Esophagus squamous epithelium (tissue), 5 donors: ENCODE measurements at regions not wholly inside any gene's neighbourhood (a gene's known extent, or its start where the extent isn't known, plus 50 kb on each side); places are given as distances from the start of the nearest gene placed in this dataset.

Experiments
- DNase-seq: peaks from one replicate; lab custom pipeline; 2025; lab: John Stamatoyannopoulos, UW
- H3K27ac ChIP-seq, 4 donors: fragments of 200-600 bp; sonication (generic); one replicate each; pipeline ENCODE4 v1.5.1; 2016 to 2019; ENCODE audit warnings: mild to moderate bottlenecking in 1 of 4
- H3K27me3 ChIP-seq, 4 donors: fragments of 200-600 bp; sonication (generic); 1 replicate in 3 of 4; 2 replicates in 1 of 4; pipeline versions ENCODE4 v1.5.1 to v1.6.0; 2017 to 2021; ENCODE audit warnings: antibody characterized with exemption in 1 of 4
- H3K36me3 ChIP-seq, 3 donors: fragments of 200-600 bp; sonication (generic); one replicate each; pipeline ENCODE4 v1.5.1; 2016 to 2019
- H3K4me1 ChIP-seq, 3 donors: fragments of 200-600 bp; sonication (generic); one replicate each; pipeline ENCODE4 v1.5.1; 2017 to 2019
- H3K4me3 ChIP-seq, 4 donors: fragments of 200-600 bp; sonication (generic); 1 replicate in 3 of 4; 2 replicates in 1 of 4; pipeline ENCODE4 v1.5.1; 2016 to 2019; ENCODE audit warnings: mild to moderate bottlenecking in 2 of 4, moderate library complexity in 1 of 4
- H3K9me3 ChIP-seq, 3 donors: fragments of 200-600 bp; sonication (generic); one replicate each; pipeline ENCODE4 v1.5.1; 2016 to 2019
- POLR2A ChIP-seq, 4 donors: fragments of 450-650 bp; IDR thresholded peaks; one replicate each; pipeline ENCODE4 v1.6.1; 2017; ENCODE audit warnings: antibody characterized with exemption in 4 of 4, mild to moderate bottlenecking in 4 of 4, moderate library complexity in 3 of 4
- WGBS, 2 donors: methylation state at CpG; one replicate each; pipeline ENCODE4 v1.1.5; 2018; 5-methylcytosine and 5-hydroxymethylcytosine counted together
- intact Hi-C: fragments of 100-400 bp; cut with DNase I; formaldehyde crosslinking; loops from one replicate; pipeline ENCODE4 v1.15.0; 2022
- TF ChIP-seq, protein P1 (sequence below), 6 experiments: fragments of 450-650 bp in 4 of 6; fragments of 200-600 bp in 2 of 6; sonication (generic) in 2 of 6; IDR thresholded peaks; one replicate each; pipeline ENCODE4 v1.5.1; 2016 to 2019; ENCODE audit warnings: antibody characterized with exemption in 6 of 6, mild to moderate bottlenecking in 4 of 6, moderate library complexity in 4 of 6
- donor health status: DM: yes; HTN: yes; CAD: no.

- 93 to 94% methylated on average over 2 of the region's 2 CpGs for WGBS, 2 donors
- peaks cover 3 to 16% (median 8%) of the 10 kb centered on the region in 3 donors for H3K4me1 ChIP-seq
- no peaks in the 10 kb centered on the region for H3K9me3 ChIP-seq
- no peaks in the 10 kb centered on the region for H3K27me3 ChIP-seq
- no peak overlapping the region for H3K27ac ChIP-seq
- no peak for DNase-seq
- TF ChIP-seq, protein P1, sequence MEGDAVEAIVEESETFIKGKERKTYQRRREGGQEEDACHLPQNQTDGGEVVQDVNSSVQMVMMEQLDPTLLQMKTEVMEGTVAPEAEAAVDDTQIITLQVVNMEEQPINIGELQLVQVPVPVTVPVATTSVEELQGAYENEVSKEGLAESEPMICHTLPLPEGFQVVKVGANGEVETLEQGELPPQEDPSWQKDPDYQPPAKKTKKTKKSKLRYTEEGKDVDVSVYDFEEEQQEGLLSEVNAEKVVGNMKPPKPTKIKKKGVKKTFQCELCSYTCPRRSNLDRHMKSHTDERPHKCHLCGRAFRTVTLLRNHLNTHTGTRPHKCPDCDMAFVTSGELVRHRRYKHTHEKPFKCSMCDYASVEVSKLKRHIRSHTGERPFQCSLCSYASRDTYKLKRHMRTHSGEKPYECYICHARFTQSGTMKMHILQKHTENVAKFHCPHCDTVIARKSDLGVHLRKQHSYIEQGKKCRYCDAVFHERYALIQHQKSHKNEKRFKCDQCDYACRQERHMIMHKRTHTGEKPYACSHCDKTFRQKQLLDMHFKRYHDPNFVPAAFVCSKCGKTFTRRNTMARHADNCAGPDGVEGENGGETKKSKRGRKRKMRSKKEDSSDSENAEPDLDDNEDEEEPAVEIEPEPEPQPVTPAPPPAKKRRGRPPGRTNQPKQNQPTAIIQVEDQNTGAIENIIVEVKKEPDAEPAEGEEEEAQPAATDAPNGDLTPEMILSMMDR (IDR thresholded peaks at IDR 0.05): no peak
- TF ChIP-seq POLR2A (IDR thresholded peaks at IDR 0.05): no peak
- H3K4me3 ChIP-seq: no peak overlapping the region
- H3K36me3 ChIP-seq: no peaks in the 10 kb centered on the region
- intact Hi-C loops: no loop called here
These were observed 247.4 kb downstream of the EFCAB11 start for GRCh38 chr14:89707086-89707485.

GRCh38 chr14:89702876-89703200 lies 251.7 kb downstream of the EFCAB11 start:
- Histone ChIP-seq H3K27ac (peak overlapping the region in 1 of 4 donors; percentile 40), H3K27me3 (no peaks in the 10 kb centered on the region), H3K4me1 (peaks cover 10 to 31% (median 11%) of the 10 kb centered on the region in 3 donors), H3K4me3 (no peak overlapping the region), H3K36me3 (no peaks in the 10 kb centered on the region), H3K9me3 (no peaks in the 10 kb centered on the region)
- intact Hi-C loops: no loop called here
- TF ChIP-seq, protein P1 (IDR thresholded peaks at IDR 0.05): no peak
- TF ChIP-seq POLR2A (IDR thresholded peaks at IDR 0.05): no peak
- DNase-seq: no peak
- 86 to 100% methylated on average over 2 of the region's 2 CpGs for WGBS, 2 donors

GRCh38 chr14:89702073-89702875 lies 252.3 kb downstream of the EFCAB11 start:
- intact Hi-C loops: no loop called here
- Histone ChIP-seq H3K27me3 (no peaks in the 10 kb centered on the region), H3K9me3 (no peaks in the 10 kb centered on the region), H3K27ac (peak overlapping the region; percentile 61 to 74 (median 63)), H3K36me3 (no peaks in the 10 kb centered on the region), H3K4me1 (peaks cover 10 to 31% (median 11%) of the 10 kb centered on the region in 3 donors), H3K4me3 (peak overlapping the region; percentile 58 to 76 (median 68))
- DNase-seq: no peak
- 40 to 63% methylated on average over 6 of the region's 6 CpGs for WGBS, 2 donors
- TF ChIP-seq, protein P1 (IDR thresholded peaks at IDR 0.05): no peak
- TF ChIP-seq POLR2A (IDR thresholded peaks at IDR 0.05): no peak

- Histone ChIP-seq H3K4me1 (peaks cover 10 to 31% (median 11%) of the 10 kb centered on the region in 3 donors), H3K36me3 (no peaks in the 10 kb centered on the region), H3K9me3 (no peaks in the 10 kb centered on the region), H3K27ac (peak overlapping the region; percentile 61 to 74 (median 63)), H3K27me3 (no peaks in the 10 kb centered on the region), H3K4me3 (peak overlapping the region; percentile 58 to 76 (median 68))
- 9 to 17% methylated on average over 16 to 23 of the region's 81 CpGs for WGBS, 2 donors
- intact Hi-C loops: no loop called here
- DNase-seq: peak; percentile 23
- no peak for TF ChIP-seq POLR2A (IDR thresholded peaks at IDR 0.05)
- TF ChIP-seq, protein P1 (IDR thresholded peaks at IDR 0.05): no peak
These were observed 253.1 kb downstream of the EFCAB11 start for GRCh38 chr14:89701211-89702043.

DNA sequence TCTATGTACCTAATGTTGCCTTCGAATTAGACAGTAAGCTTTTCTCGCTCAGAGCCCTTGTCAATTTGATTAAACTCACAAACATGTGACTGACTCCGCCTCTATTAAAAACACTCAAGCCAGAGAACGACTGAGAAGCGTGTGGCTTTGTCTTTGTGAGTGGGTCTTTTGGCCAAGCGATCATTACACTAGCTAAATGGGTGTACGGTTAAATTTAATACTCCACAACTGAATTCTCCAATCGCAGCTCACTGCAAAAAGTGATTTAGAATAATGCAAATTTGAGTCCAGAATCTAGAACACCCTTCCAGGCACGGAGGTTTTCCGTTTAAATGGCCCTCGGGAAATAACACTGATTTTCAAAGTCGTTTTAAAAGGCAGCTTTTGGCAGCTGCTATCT lies 253.7 kb downstream of the EFCAB11 start:
- peak overlapping the region; percentile 58 to 76 (median 68) for H3K4me3 ChIP-seq
- no peak for DNase-seq
- H3K4me1 ChIP-seq: peaks cover 10 to 31% (median 11%) of the 10 kb centered on the region in 3 donors
- H3K36me3 ChIP-seq: no peaks in the 10 kb centered on the region
- no peaks in the 10 kb centered on the region for H3K9me3 ChIP-seq
- 29 to 37% methylated on average over 12 of the region's 12 CpGs for WGBS, 2 donors
- TF ChIP-seq POLR2A (IDR thresholded peaks at IDR 0.05): no peak
- TF ChIP-seq, protein P1 (IDR thresholded peaks at IDR 0.05): no peak
- intact Hi-C loops: no loop called here
- H3K27me3 ChIP-seq: no peaks in the 10 kb centered on the region
- peak overlapping the region in 2 of 4 donors; percentile 55 to 65 for H3K27ac ChIP-seq
